C4-2B (cell line): ENCODE measurements at regions not wholly inside any gene's neighbourhood (a gene's known extent, or its start where the extent isn't known, plus 50 kb on each side); places are given as distances from the start of the nearest gene placed in this dataset.

Source experiments
- CTCF ChIP-seq: fragments of 450-650 bp; conservative IDR thresholded peaks from 2 replicates; pipeline ENCODE4 v1.5.1; 2017; ENCODE audit warnings: mild to moderate bottlenecking
- ZFX ChIP-seq: fragments of 450-650 bp; IDR thresholded peaks from 2 replicates; pipeline ENCODE4 v1.6.1; 2017

DNA sequence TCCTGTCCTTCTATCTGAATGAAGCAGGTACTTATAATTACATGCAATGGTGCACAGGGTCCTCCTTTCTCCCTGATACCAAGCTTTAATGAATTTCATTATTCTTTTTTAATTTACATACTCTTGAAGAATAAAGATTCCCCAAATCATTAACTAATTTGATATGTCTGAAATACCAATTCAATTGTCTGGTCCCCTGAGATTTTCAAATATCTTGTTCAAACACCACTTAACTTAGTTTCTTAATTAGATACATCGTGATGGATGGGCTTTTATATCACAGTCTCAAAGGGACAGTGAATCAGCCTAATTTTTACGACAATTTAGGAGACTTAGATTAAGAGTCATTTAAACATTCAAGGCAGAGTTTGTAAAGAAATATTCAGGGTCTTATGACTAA, 1054.6 kb downstream of the PLA2G4A start:
- TF ChIP-seq CTCF (no peak), ZFX (no peak)
